Gastroesophageal sphincter (tissue), 3 donors: ENCODE measurements at regions not wholly inside any gene's neighbourhood (a gene's known extent, or its start where the extent isn't known, plus 50 kb on each side); places are given as distances from the start of the nearest gene placed in this dataset.

ENCODE experiments used
- POLR2A ChIP-seq, 2 donors: fragments of 450-650 bp; IDR thresholded peaks; one replicate each; pipeline ENCODE4 v1.6.1; 2017; ENCODE audit warnings: antibody characterized with exemption in 2 of 2, mild to moderate bottlenecking in 2 of 2, moderate library complexity in 1 of 2
- TF ChIP-seq, protein P1 (sequence below), 4 experiments: fragments of 200-600 bp in 2 of 4; fragments of 450-650 bp in 2 of 4; sonication (generic) in 1 of 4; IDR thresholded peaks; one replicate each; pipeline ENCODE4 v1.5.1; 2017 to 2019; ENCODE audit warnings: antibody characterized with exemption in 4 of 4, mild to moderate bottlenecking in 2 of 4, moderate library complexity in 2 of 4

DNA sequence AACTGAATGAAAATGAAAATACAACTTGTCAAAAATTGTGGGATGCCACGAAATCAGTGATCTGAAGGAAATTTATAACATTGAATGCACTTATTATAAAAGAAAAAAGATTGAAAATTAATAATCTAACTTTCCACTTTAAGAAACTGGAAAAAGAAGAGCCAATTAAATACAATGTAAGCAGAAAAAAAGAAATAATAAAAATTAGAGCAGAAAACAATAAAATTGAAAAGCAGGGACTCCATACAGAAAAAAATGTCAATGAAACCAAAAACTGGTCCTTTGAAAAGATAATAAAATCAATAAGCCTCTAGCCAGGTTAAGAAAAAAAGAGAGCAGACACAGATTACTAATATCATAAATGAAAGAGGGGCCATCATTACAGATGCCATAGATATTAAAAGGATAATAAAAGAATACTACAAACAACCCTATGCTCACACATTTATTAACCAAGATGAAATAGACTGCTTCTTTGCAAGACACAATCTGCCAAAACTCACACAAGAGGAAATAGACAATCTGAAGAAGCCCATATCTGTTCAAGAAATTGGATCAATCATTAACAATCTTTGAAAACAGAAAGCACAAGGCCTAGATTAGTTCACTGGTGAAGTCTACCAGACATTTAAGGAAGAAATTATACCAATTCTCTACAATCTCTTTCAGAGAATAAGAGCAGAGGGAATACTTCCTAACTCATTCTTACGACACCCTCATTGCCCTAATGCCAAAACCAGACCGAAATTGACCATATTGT lies 233.8 kb upstream of the NEBL start:
- no peak for TF ChIP-seq POLR2A (IDR thresholded peaks at IDR 0.05)
- TF ChIP-seq, protein P1, sequence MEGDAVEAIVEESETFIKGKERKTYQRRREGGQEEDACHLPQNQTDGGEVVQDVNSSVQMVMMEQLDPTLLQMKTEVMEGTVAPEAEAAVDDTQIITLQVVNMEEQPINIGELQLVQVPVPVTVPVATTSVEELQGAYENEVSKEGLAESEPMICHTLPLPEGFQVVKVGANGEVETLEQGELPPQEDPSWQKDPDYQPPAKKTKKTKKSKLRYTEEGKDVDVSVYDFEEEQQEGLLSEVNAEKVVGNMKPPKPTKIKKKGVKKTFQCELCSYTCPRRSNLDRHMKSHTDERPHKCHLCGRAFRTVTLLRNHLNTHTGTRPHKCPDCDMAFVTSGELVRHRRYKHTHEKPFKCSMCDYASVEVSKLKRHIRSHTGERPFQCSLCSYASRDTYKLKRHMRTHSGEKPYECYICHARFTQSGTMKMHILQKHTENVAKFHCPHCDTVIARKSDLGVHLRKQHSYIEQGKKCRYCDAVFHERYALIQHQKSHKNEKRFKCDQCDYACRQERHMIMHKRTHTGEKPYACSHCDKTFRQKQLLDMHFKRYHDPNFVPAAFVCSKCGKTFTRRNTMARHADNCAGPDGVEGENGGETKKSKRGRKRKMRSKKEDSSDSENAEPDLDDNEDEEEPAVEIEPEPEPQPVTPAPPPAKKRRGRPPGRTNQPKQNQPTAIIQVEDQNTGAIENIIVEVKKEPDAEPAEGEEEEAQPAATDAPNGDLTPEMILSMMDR (IDR thresholded peaks at IDR 0.05): no peak
